Skeletal muscle satellite cell (primary cell): ENCODE measurements at regions not wholly inside any gene's neighbourhood (a gene's known extent, or its start where the extent isn't known, plus 50 kb on each side); places are given as distances from the start of the nearest gene placed in this dataset.
"Not testable (repeated sequence)": the region's sequence is repeated elsewhere in the genome, so short reads cannot be mapped to it uniquely, and the experiment has no call there.

Experiments
- H3K27me3 ChIP-seq: 2 replicates; pipeline ENCODE4 v1.7.0; 2013; ENCODE audit warnings: low read length; ENCODE audit not compliant: control insufficient read depth, insufficient read depth
- H3K36me3 ChIP-seq: 2 replicates; pipeline ENCODE4 v1.7.0; 2013; ENCODE audit warnings: mild to moderate bottlenecking, control low read depth, low read length; ENCODE audit not compliant: insufficient read depth
- H3K4me1 ChIP-seq: 2 replicates; pipeline ENCODE4 v1.7.0; 2013; ENCODE audit warnings: low read length; ENCODE audit not compliant: control insufficient read depth, insufficient read depth
- H3K4me2 ChIP-seq: 2 replicates; pipeline ENCODE4 v1.7.0; 2013; ENCODE audit warnings: mild to moderate bottlenecking, low read length
- H3K4me3 ChIP-seq: 2 replicates; pipeline ENCODE4 v1.7.0; 2013; ENCODE audit warnings: low read length
- H3K9ac ChIP-seq: 2 replicates; pipeline ENCODE4 v1.7.0; 2013; ENCODE audit warnings: mild to moderate bottlenecking, low read depth, low read length, moderate library complexity
- H3K9me3 ChIP-seq: replicated peaks from 2 replicates; pipeline ENCODE4 v1.7.0; 2013; ENCODE audit warnings: mild to moderate bottlenecking, control low read depth, low read length

DNA sequence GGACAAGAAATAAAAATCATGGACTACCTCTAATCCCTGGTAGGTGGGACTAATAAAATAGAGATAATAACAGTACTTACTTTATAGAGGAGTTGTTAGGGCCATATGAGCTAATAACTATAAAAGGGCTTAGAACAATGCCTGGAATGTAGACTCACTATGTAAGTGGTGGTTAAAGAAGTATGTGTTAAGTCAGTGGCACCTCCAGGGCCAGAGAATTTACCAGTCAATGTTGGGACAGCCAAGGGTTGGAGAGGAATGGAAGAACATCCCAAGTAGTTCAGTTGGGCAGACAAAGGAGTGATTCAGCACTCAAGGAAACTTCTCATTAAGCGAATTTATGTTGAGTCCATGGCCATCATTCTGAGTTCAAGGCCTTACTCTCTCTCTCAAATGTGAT lies 116.8 kb downstream of the OTOR start:
- Histone ChIP-seq H3K36me3 (no peaks in the 10 kb centered on the region), H3K4me1 (no peaks in the 10 kb centered on the region), H3K9ac (no peak overlapping the region), H3K9me3 (no peaks in the 10 kb centered on the region), H3K27me3 (no peaks in the 10 kb centered on the region), H3K4me3 (no peak overlapping the region), H3K4me2 (no peak overlapping the region)

DNA sequence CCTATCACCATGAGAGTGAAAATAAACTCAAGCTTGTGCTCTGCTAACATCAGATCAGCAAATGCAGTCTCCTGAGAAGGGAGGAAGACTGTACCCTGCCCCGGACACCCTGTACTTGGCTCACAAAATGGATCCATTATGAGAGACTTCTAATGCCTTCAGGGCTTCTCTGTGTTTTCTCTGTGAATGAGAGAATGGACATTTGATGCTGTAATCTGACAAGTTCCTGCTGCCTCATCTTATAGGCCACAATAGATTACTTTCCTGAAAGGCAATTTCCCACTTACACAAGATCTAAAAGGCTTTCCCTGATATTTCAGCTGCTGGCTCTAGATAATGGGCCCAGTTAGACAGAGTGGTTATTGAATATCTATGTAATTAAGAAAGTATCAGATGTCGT lies 117.2 kb downstream of the OTOR start:
- Histone ChIP-seq H3K27me3 (no peaks in the 10 kb centered on the region), H3K9ac (no peak overlapping the region), H3K4me1 (no peaks in the 10 kb centered on the region), H3K9me3 (no peaks in the 10 kb centered on the region), H3K36me3 (no peaks in the 10 kb centered on the region), H3K4me3 (no peak overlapping the region), H3K4me2 (no peak overlapping the region)

DNA sequence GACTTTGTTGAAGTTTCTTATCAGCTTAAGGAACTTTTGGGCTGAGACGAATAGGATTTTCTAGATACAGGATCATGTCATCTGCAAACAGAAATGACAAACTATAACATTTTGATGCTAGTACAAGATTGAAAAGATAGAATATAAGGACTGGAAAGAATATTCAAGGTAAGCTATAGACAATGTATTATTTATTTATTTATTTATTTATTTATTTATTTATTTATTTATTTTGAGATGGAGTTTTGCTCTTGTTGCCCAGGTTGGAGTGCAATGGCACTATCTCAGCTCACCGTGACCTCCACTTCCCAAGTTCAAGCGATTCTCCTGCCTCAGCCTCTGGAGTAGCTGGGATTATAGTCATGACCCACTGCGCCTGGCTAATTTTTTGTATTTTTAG lies 125.0 kb downstream of the OTOR start:
- H3K4me3 ChIP-seq, H3K27me3 ChIP-seq, H3K4me2 ChIP-seq, H3K9ac ChIP-seq, H3K36me3 ChIP-seq, H3K9me3 ChIP-seq, H3K4me1 ChIP-seq: not testable (repeated sequence)

DNA sequence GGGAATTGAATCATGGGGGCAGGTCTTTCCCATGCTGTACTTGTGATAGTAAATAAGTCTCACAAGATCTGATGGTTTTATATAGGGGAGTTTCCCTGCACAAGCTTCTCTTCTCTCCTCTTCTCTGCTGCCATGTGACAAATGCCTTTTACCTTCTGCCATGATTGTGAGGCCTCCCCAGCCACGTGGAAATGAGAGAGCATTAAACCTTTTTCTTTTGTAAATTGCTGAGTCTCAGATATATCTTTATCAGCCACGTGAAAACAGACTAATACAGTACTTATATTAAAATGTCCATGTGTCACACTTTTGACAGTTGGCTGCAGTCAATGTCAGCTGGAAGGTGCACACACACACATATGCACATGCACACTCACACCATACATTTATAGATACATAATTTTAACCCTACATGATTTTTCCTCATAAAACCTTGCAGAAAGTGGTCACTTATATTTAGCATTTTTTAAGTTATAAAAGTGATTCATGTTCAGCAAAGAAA lies 128.9 kb downstream of the OTOR start:
- peaks cover 6% of the 10 kb centered on the region for H3K27me3 ChIP-seq
- no peak overlapping the region for H3K4me2 ChIP-seq
- no peaks in the 10 kb centered on the region for H3K4me1 ChIP-seq
- H3K4me3 ChIP-seq = no peak overlapping the region
- H3K9ac ChIP-seq = no peak overlapping the region
- H3K36me3 ChIP-seq = no peaks in the 10 kb centered on the region
- no peaks in the 10 kb centered on the region for H3K9me3 ChIP-seq

DNA sequence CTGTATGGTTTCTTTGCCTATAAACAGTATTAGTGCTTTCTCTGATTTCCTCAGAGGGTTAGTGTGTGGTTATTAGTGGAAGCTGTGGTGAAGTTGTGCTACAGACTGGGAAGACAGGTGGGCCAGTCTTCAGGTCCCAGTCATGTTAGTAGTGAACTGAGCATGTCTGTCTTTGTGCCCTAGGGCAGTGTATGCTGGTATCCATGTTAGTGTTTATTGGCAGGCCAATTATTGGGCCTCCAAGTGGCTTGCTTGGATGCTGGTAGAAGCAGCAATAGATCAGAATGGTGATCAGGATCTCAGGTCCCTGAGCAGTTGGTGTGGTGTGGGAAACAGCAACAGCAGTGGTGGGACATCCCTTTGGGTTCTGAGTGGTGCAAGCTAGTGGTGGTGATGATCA lies 137.6 kb downstream of the OTOR start:
- Histone ChIP-seq H3K4me1 (no peaks in the 10 kb centered on the region), H3K36me3 (no peaks in the 10 kb centered on the region), H3K27me3 (no peaks in the 10 kb centered on the region), H3K9ac (no peak overlapping the region), H3K9me3 (no peaks in the 10 kb centered on the region), H3K4me3 (no peak overlapping the region), H3K4me2 (no peak overlapping the region)

DNA sequence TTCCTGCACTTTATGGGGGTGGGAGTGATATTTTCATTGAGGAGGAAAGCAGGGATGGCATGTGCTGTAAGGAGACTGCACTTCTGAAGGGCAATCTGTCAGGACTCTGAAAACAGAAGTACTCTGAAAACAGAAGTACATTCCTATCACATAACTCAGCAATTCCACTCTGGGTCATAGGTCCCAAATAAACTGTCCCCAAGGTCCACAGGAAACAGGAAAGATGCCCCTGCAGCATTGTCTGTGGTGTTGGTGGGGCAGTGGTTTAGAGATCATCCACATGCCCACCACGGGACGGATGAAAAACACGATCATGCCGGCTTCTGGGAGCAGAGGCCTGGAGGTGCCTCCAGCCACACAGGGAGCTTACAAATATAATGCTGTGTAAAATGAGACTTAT lies 150.3 kb downstream of the OTOR start:
- H3K36me3 ChIP-seq = no peaks in the 10 kb centered on the region
- H3K4me2 ChIP-seq = peak overlapping the region; percentile 4
- peaks cover 16% of the 10 kb centered on the region for H3K4me1 ChIP-seq
- H3K9me3 ChIP-seq = no peaks in the 10 kb centered on the region
- no peaks in the 10 kb centered on the region for H3K27me3 ChIP-seq
- H3K4me3 ChIP-seq = no peak overlapping the region
- no peak overlapping the region for H3K9ac ChIP-seq

DNA sequence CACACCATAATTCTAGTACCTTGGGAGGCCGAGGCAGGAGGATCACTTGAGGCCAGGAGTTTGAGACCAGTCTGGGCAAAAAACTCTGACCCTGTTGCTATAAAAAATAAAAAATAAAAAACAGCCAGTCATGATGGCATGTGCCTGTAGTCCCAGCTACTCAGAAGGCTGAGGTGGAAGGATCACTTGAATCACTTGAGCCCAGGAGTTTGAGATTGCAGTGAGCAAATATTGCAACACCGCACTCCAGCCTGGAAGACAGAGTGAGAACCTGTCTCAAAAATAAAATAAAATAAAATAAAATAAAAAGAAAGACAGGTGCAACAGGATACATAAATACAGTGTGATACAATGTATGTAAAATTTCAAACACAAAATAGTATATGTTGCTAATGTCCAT lies 154.5 kb downstream of the OTOR start:
- Histone ChIP-seq H3K4me2 (no peak overlapping the region), H3K27me3 (peaks cover 8% of the 10 kb centered on the region), H3K9ac (no peak overlapping the region), H3K36me3 (no peaks in the 10 kb centered on the region), H3K4me1 (peaks cover 13% of the 10 kb centered on the region), H3K9me3 (no peaks in the 10 kb centered on the region), H3K4me3 (no peak overlapping the region)

DNA sequence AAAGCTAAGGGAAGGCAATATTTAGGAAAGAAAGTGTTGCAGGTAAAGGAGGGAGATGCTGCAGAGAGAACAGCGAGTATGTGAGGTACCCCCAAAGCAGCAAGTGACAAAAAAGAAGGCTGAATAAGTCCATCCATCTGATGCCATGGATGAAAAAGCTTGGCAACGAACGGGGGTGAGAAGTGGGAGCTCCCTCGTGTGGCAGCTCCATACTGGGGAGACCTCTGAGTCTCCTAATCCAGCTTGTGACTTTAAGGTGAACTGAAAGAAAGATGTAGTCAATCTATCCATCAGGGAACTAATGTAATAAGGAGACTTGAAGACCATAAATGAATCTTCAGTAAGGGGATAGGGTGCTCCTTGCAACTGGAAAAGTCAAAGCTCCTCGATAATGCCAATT lies 156.6 kb downstream of the OTOR start:
- H3K27me3 ChIP-seq = peaks cover 8% of the 10 kb centered on the region
- H3K4me2 ChIP-seq = no peak overlapping the region
- no peak overlapping the region for H3K9ac ChIP-seq
- no peaks in the 10 kb centered on the region for H3K36me3 ChIP-seq
- H3K4me1 ChIP-seq = no peaks in the 10 kb centered on the region
- no peak overlapping the region for H3K4me3 ChIP-seq
- no peaks in the 10 kb centered on the region for H3K9me3 ChIP-seq

DNA sequence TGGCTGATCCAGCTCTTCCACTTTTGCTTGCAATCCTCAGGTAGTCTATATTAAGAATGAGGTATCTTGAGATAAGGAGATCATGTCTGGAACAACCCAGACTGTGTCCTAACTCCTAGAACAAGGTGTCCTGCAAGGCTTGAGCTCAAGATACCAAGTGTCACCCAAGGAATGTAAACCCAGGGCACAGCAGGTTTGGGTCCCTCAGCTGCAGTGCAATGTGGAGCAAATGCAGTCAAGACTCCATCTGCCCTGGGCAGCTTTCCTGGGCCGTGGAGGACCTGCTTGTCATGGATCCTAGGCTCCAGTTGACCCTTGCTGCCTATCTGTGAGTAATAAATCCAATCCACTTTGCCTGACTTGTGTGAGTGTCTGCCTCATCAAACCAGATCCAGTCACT lies 166.1 kb downstream of the OTOR start:
- Histone ChIP-seq H3K27me3 (peaks cover 5% of the 10 kb centered on the region), H3K4me2 (no peak overlapping the region), H3K9ac (no peak overlapping the region), H3K9me3 (no peaks in the 10 kb centered on the region), H3K4me3 (no peak overlapping the region), H3K4me1 (no peaks in the 10 kb centered on the region), H3K36me3 (no peaks in the 10 kb centered on the region)

DNA sequence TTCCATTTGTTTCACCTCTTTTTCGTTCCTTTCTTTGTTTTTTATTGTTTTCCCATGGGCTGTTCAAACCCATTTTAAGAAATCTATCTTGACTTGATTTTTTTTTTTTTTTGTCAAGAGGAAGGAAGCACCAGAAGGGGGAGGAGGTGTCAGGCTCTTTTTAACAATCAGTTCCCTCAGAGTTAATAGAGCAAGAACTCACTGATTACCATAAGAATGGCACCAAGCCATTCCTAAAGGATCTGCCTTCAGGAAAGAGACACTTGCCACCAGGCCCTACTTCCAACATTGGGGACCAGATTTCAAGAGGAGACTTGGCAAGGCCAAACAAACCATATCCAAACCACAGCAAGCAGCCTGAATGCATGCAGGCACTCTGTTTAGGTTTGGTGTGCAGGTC lies 168.0 kb downstream of the OTOR start:
- Histone ChIP-seq H3K9me3 (no peaks in the 10 kb centered on the region), H3K4me1 (no peaks in the 10 kb centered on the region)

DNA sequence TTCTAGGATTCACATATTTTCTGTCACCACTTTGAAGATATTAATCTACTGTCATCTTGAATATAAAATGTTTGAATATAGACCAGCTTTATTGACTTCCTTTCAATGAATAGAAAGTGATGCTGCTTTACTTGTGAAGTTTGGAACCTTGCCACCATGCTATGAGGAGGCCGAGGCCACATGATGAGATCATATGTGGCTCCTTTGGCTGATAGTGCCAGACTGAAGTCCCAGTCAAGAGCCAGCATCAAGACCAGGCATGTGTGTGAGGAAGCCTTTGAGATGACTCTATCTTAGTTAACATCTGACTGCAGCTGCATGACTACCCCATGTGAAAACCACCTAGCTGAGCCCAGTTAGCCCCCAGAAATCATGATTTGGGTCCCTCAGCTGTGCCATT lies 169.5 kb downstream of the OTOR start:
- Histone ChIP-seq H3K9ac (no peak overlapping the region), H3K4me1 (peaks cover 6% of the 10 kb centered on the region), H3K4me2 (no peak overlapping the region), H3K27me3 (peaks cover 5% of the 10 kb centered on the region), H3K4me3 (no peak overlapping the region), H3K36me3 (no peaks in the 10 kb centered on the region), H3K9me3 (no peaks in the 10 kb centered on the region)

More for the DNA sequence above, 168.0 kb downstream of the OTOR start:
- H3K27me3 ChIP-seq = peaks cover 5% of the 10 kb centered on the region
- no peak overlapping the region for H3K4me3 ChIP-seq
- no peaks in the 10 kb centered on the region for H3K36me3 ChIP-seq
- no peak overlapping the region for H3K9ac ChIP-seq
- no peak overlapping the region for H3K4me2 ChIP-seq

DNA sequence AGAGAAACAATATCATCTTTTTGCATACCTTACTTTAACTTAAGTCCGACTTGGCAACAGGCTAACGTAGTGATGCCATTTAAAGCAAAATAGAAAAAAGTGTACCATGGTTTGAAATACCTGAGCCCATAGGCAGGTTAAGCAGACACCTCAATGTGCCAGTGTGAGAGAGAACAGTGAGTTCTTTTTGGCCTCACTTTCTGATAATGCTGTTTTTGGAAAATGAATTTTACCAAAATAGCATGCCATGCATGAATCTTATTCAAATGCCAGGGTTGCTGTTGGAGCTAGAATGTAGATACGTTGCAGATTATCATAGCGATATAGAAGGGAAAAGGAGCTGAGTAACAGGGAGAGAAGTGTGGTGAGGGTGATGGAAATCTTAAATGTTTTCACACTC lies 170.2 kb downstream of the OTOR start:
- peaks cover 5% of the 10 kb centered on the region for H3K27me3 ChIP-seq
- H3K4me1 ChIP-seq = peaks cover 11% of the 10 kb centered on the region
- no peak overlapping the region for H3K9ac ChIP-seq
- H3K4me3 ChIP-seq = no peak overlapping the region
- H3K36me3 ChIP-seq = no peaks in the 10 kb centered on the region
- no peak overlapping the region for H3K4me2 ChIP-seq
- H3K9me3 ChIP-seq = no peaks in the 10 kb centered on the region
